ENCODE measurements at regions not wholly inside any gene's neighbourhood (a gene's known extent, or its start where the extent isn't known, plus 50 kb on each side); places are given as distances from the start of the nearest gene placed in this dataset.

DNA sequence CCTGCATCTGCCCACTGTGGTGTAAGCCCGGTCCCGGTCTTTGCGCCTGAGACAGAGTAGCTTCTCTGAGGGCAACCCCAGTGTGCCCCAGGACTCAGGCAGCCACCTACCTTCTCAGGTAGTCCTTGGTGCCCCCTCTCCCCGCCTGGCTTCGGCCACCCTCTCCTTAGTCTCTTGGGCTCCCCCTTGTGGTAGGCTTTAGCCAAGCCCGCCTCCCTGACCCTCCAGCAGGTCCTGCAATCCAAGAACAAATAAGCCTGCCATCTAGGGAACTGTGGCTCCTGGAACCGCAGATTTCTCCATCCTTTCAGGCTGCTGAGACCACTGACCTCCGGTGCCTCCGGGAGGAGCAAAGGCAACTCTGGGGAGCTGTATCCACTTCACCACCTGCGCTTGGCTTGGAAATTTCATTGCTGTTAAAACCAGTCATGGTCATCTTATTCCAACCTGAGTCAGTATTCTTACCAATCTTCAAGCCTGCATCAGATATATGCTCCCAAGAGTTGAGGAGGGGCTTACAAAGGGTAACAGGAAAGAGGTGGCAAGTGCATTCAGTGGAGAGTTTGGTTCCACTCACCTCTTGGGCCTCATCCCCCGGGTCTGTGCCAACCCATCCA lies 52.8 kb upstream of the TENM4 start:
- TF ChIP-seq, protein P1, sequence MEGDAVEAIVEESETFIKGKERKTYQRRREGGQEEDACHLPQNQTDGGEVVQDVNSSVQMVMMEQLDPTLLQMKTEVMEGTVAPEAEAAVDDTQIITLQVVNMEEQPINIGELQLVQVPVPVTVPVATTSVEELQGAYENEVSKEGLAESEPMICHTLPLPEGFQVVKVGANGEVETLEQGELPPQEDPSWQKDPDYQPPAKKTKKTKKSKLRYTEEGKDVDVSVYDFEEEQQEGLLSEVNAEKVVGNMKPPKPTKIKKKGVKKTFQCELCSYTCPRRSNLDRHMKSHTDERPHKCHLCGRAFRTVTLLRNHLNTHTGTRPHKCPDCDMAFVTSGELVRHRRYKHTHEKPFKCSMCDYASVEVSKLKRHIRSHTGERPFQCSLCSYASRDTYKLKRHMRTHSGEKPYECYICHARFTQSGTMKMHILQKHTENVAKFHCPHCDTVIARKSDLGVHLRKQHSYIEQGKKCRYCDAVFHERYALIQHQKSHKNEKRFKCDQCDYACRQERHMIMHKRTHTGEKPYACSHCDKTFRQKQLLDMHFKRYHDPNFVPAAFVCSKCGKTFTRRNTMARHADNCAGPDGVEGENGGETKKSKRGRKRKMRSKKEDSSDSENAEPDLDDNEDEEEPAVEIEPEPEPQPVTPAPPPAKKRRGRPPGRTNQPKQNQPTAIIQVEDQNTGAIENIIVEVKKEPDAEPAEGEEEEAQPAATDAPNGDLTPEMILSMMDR (conservative IDR thresholded peaks at IDR 0.05; ENCODE audit: low read depth, low read length) = peak; percentile 96
- TF ChIP-seq EZH2phosphoT487 (IDR thresholded peaks at IDR 0.05; ENCODE audit: borderline replicate concordance, low read length) = no peak

Data from PC-3 (cell line).